ENCODE measurements at regions not wholly inside any gene's neighbourhood (a gene's known extent, or its start where the extent isn't known, plus 50 kb on each side); places are given as distances from the start of the nearest gene placed in this dataset.
A peak's percentile ranks its signal among the peaks of the same experiment; 100 is the strongest.

- 0 out of 2 replicates have a peak, but pooled peaks have one; percentile 7 for TF ChIP-seq CTCF (IDR thresholded peaks at IDR 0.05; ENCODE audit: low read length)
- no peak for TF ChIP-seq EZH2 (IDR thresholded peaks at IDR 0.05; ENCODE audit: borderline replicate concordance, low read length)
Observed at GRCh38 chr3:73327052-73327451, 265.6 kb downstream of the EBLN2 start.
